ENCODE measurements at regions not wholly inside any gene's neighbourhood (a gene's known extent, or its start where the extent isn't known, plus 50 kb on each side); places are given as distances from the start of the nearest gene placed in this dataset.

- no peak for TF ChIP-seq GATA2 (IDR thresholded peaks at IDR 0.05; ENCODE audit: low read depth, low read length)
- no peak for TF ChIP-seq GATA3 (IDR thresholded peaks at IDR 0.05; ENCODE audit: low read depth, low read length)
Measured at GRCh38 chr12:127343940-127344339, 923.0 kb upstream of the TMEM132C start.

Measured in SH-SY5Y (cell line).